SU-DHL-6 (cell line): ENCODE measurements at regions not wholly inside any gene's neighbourhood (a gene's known extent, or its start where the extent isn't known, plus 50 kb on each side); places are given as distances from the start of the nearest gene placed in this dataset.
"Not testable (repeated sequence)": the region's sequence is repeated elsewhere in the genome, so short reads cannot be mapped to it uniquely, and the experiment has no call there.

Experiments used
- H2AFZ ChIP-seq: fragments of 200-600 bp; sonication (generic); 2 replicates; pipeline ENCODE4 v1.6.1; 2014; ENCODE audit warnings: low read depth, mild to moderate bottlenecking, moderate library complexity, mixed read lengths, antibody characterized with exemption, low read length; ENCODE audit not compliant: severe bottlenecking
- H3F3A ChIP-seq: fragments of 200-600 bp; shearing (Covaris generic); 2 replicates; pipeline ENCODE4 v1.6.0; 2016; ENCODE audit warnings: antibody characterized with exemption, mild to moderate bottlenecking; ENCODE audit not compliant: insufficient read depth
- H3K27ac ChIP-seq: fragments of 200-600 bp; sonication (generic); 2 replicates; pipeline ENCODE4 v1.5.1; 2016; ENCODE audit warnings: low read depth, mild to moderate bottlenecking, low read length, moderate library complexity, mixed read lengths
- H3K27me3 ChIP-seq: fragments of 200-600 bp; sonication (generic), shearing (Covaris generic); 2 replicates; pipeline ENCODE4 v1.6.0; 2014; ENCODE audit warnings: mild to moderate bottlenecking, low read length
- H3K36me3 ChIP-seq: fragments of 200-600 bp; sonication (generic); 2 replicates; pipeline ENCODE4 v1.6.1; 2014; ENCODE audit warnings: mild to moderate bottlenecking, low read length, mixed read lengths
- H3K4me2 ChIP-seq: fragments of 300-600, 200-600 bp; shearing (Covaris generic), sonication (generic); 2 replicates; pipeline ENCODE4 v1.6.0; 2014; ENCODE audit warnings: low read length, low read depth, mild to moderate bottlenecking; ENCODE audit not compliant: poor library complexity, severe bottlenecking
- H3K4me3 ChIP-seq: fragments of 200-600 bp; sonication (generic); 2 replicates; pipeline ENCODE4 v1.5.1; 2014; ENCODE audit warnings: antibody characterized with exemption, low read length, mild to moderate bottlenecking, mixed read lengths; ENCODE audit not compliant: insufficient read depth, poor library complexity, severe bottlenecking
- H3K79me2 ChIP-seq: fragments of 200-600 bp; sonication (generic); 2 replicates; pipeline ENCODE4 v1.6.1; 2014; ENCODE audit warnings: mild to moderate bottlenecking, low read length, moderate library complexity; ENCODE audit not compliant: insufficient read depth
- H3K9ac ChIP-seq: fragments of 200-600 bp; sonication (generic); 2 replicates; pipeline ENCODE4 v1.7.0; 2014; ENCODE audit warnings: mild to moderate bottlenecking, low read length
- H3K9me2 ChIP-seq: fragments of 200-600 bp; sonication (generic); replicated peaks from 2 replicates; pipeline ENCODE4 v1.6.1; 2014; ENCODE audit warnings: low read length; ENCODE audit not compliant: insufficient read depth
- H3K9me3 ChIP-seq: fragments of 200-600 bp; sonication (generic); 2 replicates; pipeline ENCODE4 v1.6.1; 2014; ENCODE audit warnings: low read length, mixed read lengths; ENCODE audit not compliant: insufficient read depth
- H4K20me1 ChIP-seq: fragments of 200-600 bp; sonication (generic); 2 replicates; pipeline ENCODE4 v1.6.1; 2014; ENCODE audit warnings: low read depth, mild to moderate bottlenecking, antibody characterized with exemption, low read length, moderate library complexity, mixed read lengths
- CTCF ChIP-seq: fragments of 200-600 bp; sonication (generic); IDR thresholded peaks from one replicate; pipeline ENCODE4 v1.5.1; 2017; ENCODE audit warnings: antibody characterized with exemption, mild to moderate bottlenecking, low read length, moderate library complexity; ENCODE audit not compliant: insufficient read depth, poor library complexity, severe bottlenecking
- EZH2phosphoT487 ChIP-seq: fragments of 200-600 bp; sonication (generic), shearing (Covaris generic); conservative IDR thresholded peaks from 2 replicates; pipeline ENCODE4 v1.6.1; 2018; ENCODE audit warnings: mild to moderate bottlenecking, antibody characterized with exemption, low read length, moderate library complexity, mixed read lengths

DNA sequence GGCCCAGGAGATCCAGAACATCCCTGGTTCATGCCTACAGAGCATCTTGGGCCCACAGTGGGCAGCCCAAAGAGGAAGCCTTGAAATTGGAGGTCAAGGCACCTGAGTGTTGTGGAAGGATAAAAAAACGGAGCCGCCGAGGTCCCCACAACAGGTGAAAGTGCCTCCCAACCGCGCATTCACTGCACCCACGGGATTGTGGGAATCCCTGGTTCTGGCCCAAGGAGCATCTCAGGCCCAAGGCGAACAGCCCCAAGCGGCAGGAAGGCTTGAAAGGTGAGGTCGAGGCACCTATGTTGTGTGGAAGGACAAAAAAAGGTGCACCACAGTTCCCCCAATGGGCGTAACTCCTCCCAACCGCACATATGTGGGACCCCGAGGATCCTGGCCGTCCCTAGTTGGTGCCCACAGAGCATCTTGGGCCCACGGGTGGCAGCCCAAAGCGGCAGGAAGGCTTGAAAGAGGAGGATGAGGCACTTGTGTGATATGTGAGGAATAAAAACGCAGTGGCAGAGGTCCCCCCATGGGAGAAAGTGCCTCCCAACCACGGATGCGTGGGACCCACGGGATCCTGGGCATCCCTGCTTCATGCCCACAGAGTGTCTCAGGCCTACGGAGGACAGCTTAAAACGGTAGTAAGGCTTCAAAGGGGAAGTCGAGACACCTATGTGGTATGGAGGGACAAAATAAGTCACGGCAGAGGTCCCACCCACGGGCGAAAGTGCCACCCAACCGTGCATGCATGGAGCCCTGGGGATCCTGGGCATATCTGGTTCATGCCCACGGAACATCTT lies 583.9 kb downstream of the ALG10 start:
- no peak overlapping the region for H3K4me2 ChIP-seq
- no peaks in the 10 kb centered on the region for H3K9me2 ChIP-seq
- no peaks in the 10 kb centered on the region for H4K20me1 ChIP-seq
- no peak overlapping the region for H3K27ac ChIP-seq
- no peak overlapping the region for H2AFZ ChIP-seq
- no peaks in the 10 kb centered on the region for H3K36me3 ChIP-seq
- no peak for TF ChIP-seq CTCF
- H3K9ac ChIP-seq = no peak overlapping the region
- no peaks in the 10 kb centered on the region for H3K9me3 ChIP-seq
- H3K27me3 ChIP-seq = no peaks in the 10 kb centered on the region
- H3F3A ChIP-seq = no peaks in the 10 kb centered on the region
- H3K79me2 ChIP-seq = no peaks in the 10 kb centered on the region
- H3K4me3 ChIP-seq = no peak overlapping the region

GRCh38 chr12:34606749-34607519 lies 584.6 kb downstream of the ALG10 start:
- no peaks in the 10 kb centered on the region for H3F3A ChIP-seq
- TF ChIP-seq EZH2phosphoT487 (no peak), CTCF (no peak)
- H3K4me3 ChIP-seq = no peak overlapping the region
- H4K20me1 ChIP-seq = no peaks in the 10 kb centered on the region
- no peak overlapping the region for H3K27ac ChIP-seq
- H3K4me2 ChIP-seq = no peak overlapping the region
- H3K27me3 ChIP-seq = no peaks in the 10 kb centered on the region
- H3K36me3 ChIP-seq = no peaks in the 10 kb centered on the region
- no peak overlapping the region for H3K9ac ChIP-seq
- H2AFZ ChIP-seq = no peak overlapping the region
- H3K79me2 ChIP-seq = no peaks in the 10 kb centered on the region
- no peaks in the 10 kb centered on the region for H3K9me3 ChIP-seq
- H3K9me2 ChIP-seq = no peaks in the 10 kb centered on the region

- H3K4me3 ChIP-seq = no peak overlapping the region
- no peaks in the 10 kb centered on the region for H3K27me3 ChIP-seq
- no peaks in the 10 kb centered on the region for H3K79me2 ChIP-seq
- H4K20me1 ChIP-seq = no peaks in the 10 kb centered on the region
- H2AFZ ChIP-seq = no peak overlapping the region
- no peak for TF ChIP-seq CTCF
- TF ChIP-seq EZH2phosphoT487 = no peak
- H3K9me2 ChIP-seq = no peaks in the 10 kb centered on the region
- H3K9me3 ChIP-seq = no peaks in the 10 kb centered on the region
- no peak overlapping the region for H3K9ac ChIP-seq
- H3K27ac ChIP-seq = no peak overlapping the region
- no peaks in the 10 kb centered on the region for H3K36me3 ChIP-seq
- H3K4me2 ChIP-seq = no peak overlapping the region
- H3F3A ChIP-seq = no peaks in the 10 kb centered on the region
Measured at GRCh38 chr12:34607520-34608195, 585.4 kb downstream of the ALG10 start.

DNA sequence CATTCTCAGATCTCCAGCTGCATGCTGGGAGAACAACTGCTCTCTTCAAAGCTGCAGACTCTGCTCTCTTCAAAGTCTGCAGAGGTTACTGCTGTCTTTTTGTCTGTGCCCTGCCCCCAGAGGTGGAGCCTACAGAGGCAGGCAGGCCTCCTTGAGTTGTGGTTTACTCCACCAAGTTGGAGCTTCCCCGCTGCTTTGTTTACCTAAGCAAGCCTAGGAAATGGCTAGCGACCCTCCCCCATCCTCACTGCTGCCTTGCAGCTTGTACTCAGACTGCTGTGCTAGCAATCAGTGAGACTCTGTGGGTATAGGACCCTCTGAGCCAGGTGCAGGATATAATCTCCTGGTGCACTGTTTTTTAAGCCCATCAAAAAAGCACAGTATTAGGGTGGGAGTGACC lies 591.7 kb downstream of the ALG10 start:
- H3K4me3 ChIP-seq, H3K27me3 ChIP-seq, H3K9me2 ChIP-seq, H3K79me2 ChIP-seq, H3F3A ChIP-seq, H3K36me3 ChIP-seq, H3K9ac ChIP-seq, H3K27ac ChIP-seq, H3K4me2 ChIP-seq, H3K9me3 ChIP-seq, H4K20me1 ChIP-seq, H2AFZ ChIP-seq: not testable (repeated sequence)
